ENCODE measurements at regions not wholly inside any gene's neighbourhood (a gene's known extent, or its start where the extent isn't known, plus 50 kb on each side); places are given as distances from the start of the nearest gene placed in this dataset.

GRCh38 chr14:105627701-105628100 is 101.3 kb downstream of the TMEM121 start:
- TF ChIP-seq POLR2A (IDR thresholded peaks at IDR 0.05) = no peak
- TF ChIP-seq, protein P1, sequence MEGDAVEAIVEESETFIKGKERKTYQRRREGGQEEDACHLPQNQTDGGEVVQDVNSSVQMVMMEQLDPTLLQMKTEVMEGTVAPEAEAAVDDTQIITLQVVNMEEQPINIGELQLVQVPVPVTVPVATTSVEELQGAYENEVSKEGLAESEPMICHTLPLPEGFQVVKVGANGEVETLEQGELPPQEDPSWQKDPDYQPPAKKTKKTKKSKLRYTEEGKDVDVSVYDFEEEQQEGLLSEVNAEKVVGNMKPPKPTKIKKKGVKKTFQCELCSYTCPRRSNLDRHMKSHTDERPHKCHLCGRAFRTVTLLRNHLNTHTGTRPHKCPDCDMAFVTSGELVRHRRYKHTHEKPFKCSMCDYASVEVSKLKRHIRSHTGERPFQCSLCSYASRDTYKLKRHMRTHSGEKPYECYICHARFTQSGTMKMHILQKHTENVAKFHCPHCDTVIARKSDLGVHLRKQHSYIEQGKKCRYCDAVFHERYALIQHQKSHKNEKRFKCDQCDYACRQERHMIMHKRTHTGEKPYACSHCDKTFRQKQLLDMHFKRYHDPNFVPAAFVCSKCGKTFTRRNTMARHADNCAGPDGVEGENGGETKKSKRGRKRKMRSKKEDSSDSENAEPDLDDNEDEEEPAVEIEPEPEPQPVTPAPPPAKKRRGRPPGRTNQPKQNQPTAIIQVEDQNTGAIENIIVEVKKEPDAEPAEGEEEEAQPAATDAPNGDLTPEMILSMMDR (IDR thresholded peaks at IDR 0.05) = no peak

All from body of pancreas (tissue), 4 donors.